WTC11 (cell line): ENCODE measurements at regions not wholly inside any gene's neighbourhood (a gene's known extent, or its start where the extent isn't known, plus 50 kb on each side); places are given as distances from the start of the nearest gene placed in this dataset.

ENCODE experiments used
- ATAC-seq: fragments of 200-7000 bp; cut with Tn5 transposase; 2 replicates; pipeline ENCODE4 v1.10.0; 2021; ENCODE audit warnings: mild to moderate bottlenecking, moderate library complexity
- CTCF ChIA-PET: fragments of 300-600 bp; sonication (Branson Sonifier 250); formaldehyde crosslinking; loops from one replicate; lab custom pipeline; 2021; ENCODE audit warnings: antibody characterized with exemption; lab: Charles Lee
- POLR2A ChIA-PET: fragments of 350-600 bp; sonication (Branson Sonifier 250); formaldehyde crosslinking; loops from one replicate; lab custom pipeline; 2021; ENCODE audit warnings: antibody characterized with exemption; lab: Charles Lee
- DNase-seq: peaks from one replicate; pipeline ENCODE4 v3.0.0; 2021; ENCODE audit warnings: low spot score
- H3K27ac Mint-ChIP-seq: 2 replicates; pipeline ENCODE4 v1.8.0; 2021; ENCODE audit warnings: mixed read lengths
- H3K27me3 Mint-ChIP-seq: 2 replicates; pipeline ENCODE4 v1.8.0; 2021; ENCODE audit warnings: low read depth, mild to moderate bottlenecking, moderate library complexity, mixed read lengths
- H3K36me3 Mint-ChIP-seq: 2 replicates; pipeline ENCODE4 v1.8.0; 2021; ENCODE audit warnings: mixed read lengths
- H3K4me1 Mint-ChIP-seq: 2 replicates; pipeline ENCODE4 v1.8.0; 2022; ENCODE audit warnings: mixed read lengths
- H3K4me3 Mint-ChIP-seq: 2 replicates; pipeline ENCODE4 v1.8.0; 2021; ENCODE audit warnings: mild to moderate bottlenecking, moderate library complexity, mixed read lengths
- H3K9me3 Mint-ChIP-seq: 2 replicates; pipeline ENCODE4 v1.8.0; 2021; ENCODE audit warnings: mixed read lengths
- ARID4B ChIP-seq: sonication (generic); formaldehyde crosslinking; IDR thresholded peaks from 2 replicates; pipeline ENCODE4 v1.8.0; 2023; ENCODE audit warnings: missing genetic modification reagents, mild to moderate bottlenecking, borderline replicate concordance
- ATF3 ChIP-seq: sonication (generic); formaldehyde crosslinking; conservative IDR thresholded peaks from 2 replicates; pipeline ENCODE4 v1.8.1; 2022; ENCODE audit warnings: mild to moderate bottlenecking, missing genetic modification reagents
- CTCF ChIP-seq: fragments of 200-600 bp; IDR thresholded peaks from 2 replicates; pipeline ENCODE4 v1.8.0; 2022; ENCODE audit warnings: antibody characterized with exemption
- E2F1 ChIP-seq: sonication (generic); formaldehyde crosslinking; IDR thresholded peaks from 2 replicates; pipeline ENCODE4 v1.8.0; 2022; ENCODE audit warnings: mild to moderate bottlenecking, missing genetic modification reagents
- HMGA2 ChIP-seq: fragments of 250-450 bp; sonication (Bioruptor Pico); IDR thresholded peaks from 2 replicates; pipeline ENCODE4 v1.4.0; 2021; ENCODE audit warnings: mild to moderate bottlenecking, moderate library complexity
- MYBL2 ChIP-seq: sonication (generic); formaldehyde crosslinking; IDR thresholded peaks from 2 replicates; pipeline ENCODE4 v1.8.1; 2023; ENCODE audit warnings: mild to moderate bottlenecking, moderate library complexity, missing genetic modification reagents
- NR1H2 ChIP-seq: sonication (generic); formaldehyde crosslinking; IDR thresholded peaks from 2 replicates; pipeline ENCODE4 v1.9.0; 2021; ENCODE audit warnings: mild to moderate bottlenecking, moderate library complexity, missing genetic modification reagents
- NR3C1 ChIP-seq: sonication (generic); formaldehyde crosslinking; conservative IDR thresholded peaks from 2 replicates; pipeline ENCODE4 v1.8.1; 2023; ENCODE audit warnings: low read depth, mild to moderate bottlenecking, missing genetic modification reagents
- PREB ChIP-seq: sonication (generic); formaldehyde crosslinking; IDR thresholded peaks from 2 replicates; pipeline ENCODE4 v1.8.1; 2022; ENCODE audit warnings: mild to moderate bottlenecking, missing genetic modification reagents, moderate library complexity, borderline replicate concordance
- RELA ChIP-seq: sonication (generic); formaldehyde crosslinking; IDR thresholded peaks from 2 replicates; pipeline ENCODE4 v1.8.1; 2022; ENCODE audit warnings: missing genetic modification reagents, mild to moderate bottlenecking, borderline replicate concordance
- TP53 ChIP-seq: sonication (generic); formaldehyde crosslinking; IDR thresholded peaks from 2 replicates; pipeline ENCODE4 v1.8.1; 2023; ENCODE audit warnings: mild to moderate bottlenecking, missing genetic modification reagents
- ZBTB21 ChIP-seq: sonication (generic); formaldehyde crosslinking; IDR thresholded peaks from 2 replicates; pipeline ENCODE4 v1.8.1; 2023; ENCODE audit warnings: mild to moderate bottlenecking, missing genetic modification reagents, borderline replicate concordance
- ZBTB43 ChIP-seq: sonication (generic); formaldehyde crosslinking; IDR thresholded peaks from 2 replicates; pipeline ENCODE4 v1.8.1; 2023; ENCODE audit warnings: mild to moderate bottlenecking, missing genetic modification reagents
- ZMAT4 ChIP-seq: fragments of 250-450 bp; sonication (Bioruptor Pico); IDR thresholded peaks from 2 replicates; pipeline ENCODE4 v1.9.0; 2021; ENCODE audit warnings: mild to moderate bottlenecking
- ZNF532 ChIP-seq: fragments of 250-450 bp; sonication (Bioruptor Pico); IDR thresholded peaks from 2 replicates; pipeline ENCODE4 v1.9.0; 2021; ENCODE audit warnings: mild to moderate bottlenecking, borderline replicate concordance

GRCh38 chr4:80128941-80129340 lies 55.9 kb upstream of the ANTXR2 start:
- CTCF ChIA-PET = interaction anchor here (0.6 kb wide), 1 partner anchor 12 kb away, joined by 3 read pairs; no protein-coding TSS in a partner anchor
- H3K9me3 Mint-ChIP-seq = no peaks in the 10 kb centered on the region

More at GRCh38 chr4:80128941-80129340, 55.9 kb upstream of the ANTXR2 start:
- no peak overlapping the region for H3K4me3 Mint-ChIP-seq
- DNase-seq (no peak), ATAC-seq (no peak)
- H3K27me3 Mint-ChIP-seq = no peaks in the 10 kb centered on the region
- no peak overlapping the region for H3K27ac Mint-ChIP-seq
- POLR2A ChIA-PET = no interaction called here
- peaks cover 12% of the 10 kb centered on the region for H3K4me1 Mint-ChIP-seq
- no peaks in the 10 kb centered on the region for H3K36me3 Mint-ChIP-seq
- TF ChIP-seq ZNF532 (CRISPR knock-in tag) (no peak), ARID4B (no peak), E2F1 (CRISPR knock-in tag) (no peak), RELA (no peak), NR1H2 (CRISPR knock-in tag) (no peak), ZBTB21 (CRISPR knock-in tag) (no peak), HMGA2 (CRISPR knock-in tag) (no peak), ATF3 (CRISPR knock-in tag) (no peak), CTCF (no peak), NR3C1 (CRISPR knock-in tag) (no peak), TP53 (no peak), ZMAT4 (CRISPR knock-in tag) (no peak), MYBL2 (no peak), PREB (CRISPR knock-in tag) (no peak), ZBTB43 (CRISPR knock-in tag) (no peak)
